Liver (tissue), 8 donors: ENCODE measurements at regions not wholly inside any gene's neighbourhood (a gene's known extent, or its start where the extent isn't known, plus 50 kb on each side); places are given as distances from the start of the nearest gene placed in this dataset.

ENCODE experiments used
- DNase-seq: peaks from one replicate; pipeline ENCODE4 v3.0.0-alpha.2; 2017; ENCODE audit warnings: low spot score
- H3K27ac ChIP-seq, 2 donors: one replicate each; pipeline ENCODE4 v1.7.0; 2013; ENCODE audit warnings: inconsistent platforms in 2 of 2, low read length in 2 of 2, control low read depth in 1 of 2, low read depth in 1 of 2, mild to moderate bottlenecking in 1 of 2
- H3K27me3 ChIP-seq, 4 donors: one replicate each; pipeline versions ENCODE4 v1.6.1 to v1.7.0; 2013; ENCODE audit warnings: low read length in 3 of 4, inconsistent platforms in 1 of 4, mild to moderate bottlenecking in 1 of 4, moderate library complexity in 1 of 4; ENCODE audit not compliant: control insufficient read depth in 4 of 4, insufficient read depth in 4 of 4
- H3K36me3 ChIP-seq, 4 donors: one replicate each; pipeline versions ENCODE4 v1.6.1 to v1.7.0; 2013; ENCODE audit warnings: low read length in 3 of 4, mild to moderate bottlenecking in 3 of 4, low read depth in 1 of 4, moderate library complexity in 1 of 4; ENCODE audit not compliant: control insufficient read depth in 4 of 4, insufficient read depth in 3 of 4
- H3K4me1 ChIP-seq, 4 donors: one replicate each; pipeline versions ENCODE4 v1.6.1 to v1.7.0; 2013; ENCODE audit warnings: low read length in 3 of 4, mild to moderate bottlenecking in 3 of 4, moderate library complexity in 1 of 4; ENCODE audit not compliant: control insufficient read depth in 4 of 4, insufficient read depth in 4 of 4
- H3K4me3 ChIP-seq, 3 donors: one replicate each; pipeline versions ENCODE4 v1.6.1 to v1.7.0; 2013; ENCODE audit warnings: low read length in 3 of 3, control low read depth in 1 of 3, low read depth in 1 of 3, mild to moderate bottlenecking in 1 of 3
- H3K9ac ChIP-seq, 2 donors: one replicate each; pipeline ENCODE4 v1.7.0; 2013; ENCODE audit warnings: low read length in 2 of 2, mild to moderate bottlenecking in 2 of 2, moderate library complexity in 2 of 2, control low read depth in 1 of 2, low read depth in 1 of 2
- H3K9me3 ChIP-seq, 4 donors: one replicate each; pipeline versions ENCODE4 v1.6.1 to v1.7.0; 2013; ENCODE audit warnings: low read length in 3 of 4; ENCODE audit not compliant: control insufficient read depth in 4 of 4
- ATF3 ChIP-seq: IDR thresholded peaks from 2 replicates; pipeline ENCODE4 v1.6.1; 2016; ENCODE audit warnings: antibody characterized with exemption
- CTCF ChIP-seq: fragments of 150-350 bp; IDR thresholded peaks from 2 replicates; pipeline ENCODE4 v1.5.1; 2017; ENCODE audit warnings: improper control_type of control experiment, low read depth, low read length; ENCODE audit not compliant: missing input control
- EGR1 ChIP-seq, 2 donors: IDR thresholded peaks; 2 replicates each; pipeline ENCODE4 v1.6.1; 2016 to 2018; ENCODE audit warnings: antibody characterized with exemption in 2 of 2, low read depth in 2 of 2
- FOXA1 ChIP-seq: IDR thresholded peaks from 2 replicates; pipeline ENCODE4 v1.6.1; 2016; ENCODE audit warnings: antibody characterized with exemption
- GABPA ChIP-seq, 2 donors: IDR thresholded peaks in 1 of 2; conservative IDR thresholded peaks in 1 of 2; 2 replicates each; pipeline ENCODE4 v1.6.1; 2016; ENCODE audit warnings: antibody characterized with exemption in 2 of 2, mild to moderate bottlenecking in 1 of 2, moderate library complexity in 1 of 2
- HNF4A ChIP-seq, 2 donors: conservative IDR thresholded peaks; 2 replicates each; pipeline ENCODE4 v1.6.1; 2016; ENCODE audit warnings: antibody characterized with exemption in 2 of 2, mild to moderate bottlenecking in 2 of 2
- JUND ChIP-seq, 2 donors: IDR thresholded peaks; 2 replicates each; pipeline ENCODE4 v1.6.1; 2016; ENCODE audit warnings: antibody characterized with exemption in 2 of 2
- NR2F2 ChIP-seq: IDR thresholded peaks from 2 replicates; pipeline ENCODE4 v1.6.1; 2016; ENCODE audit warnings: antibody characterized with exemption
- RAD21 ChIP-seq, 2 donors: IDR thresholded peaks; 2 replicates each; pipeline ENCODE4 v1.6.1; 2016; ENCODE audit warnings: antibody characterized with exemption in 2 of 2, mild to moderate bottlenecking in 2 of 2
- REST ChIP-seq: IDR thresholded peaks from 2 replicates; pipeline ENCODE4 v1.6.1; 2016; ENCODE audit warnings: antibody characterized with exemption, mild to moderate bottlenecking
- RXRA ChIP-seq, 2 donors: IDR thresholded peaks; 2 replicates each; pipeline ENCODE4 v1.6.1; 2017 to 2018; ENCODE audit warnings: antibody characterized with exemption in 2 of 2, mild to moderate bottlenecking in 1 of 2
- TAF1 ChIP-seq: conservative IDR thresholded peaks from 2 replicates; pipeline ENCODE4 v1.6.1; 2016; ENCODE audit warnings: antibody characterized with exemption, mild to moderate bottlenecking
- WGBS: extraction: QIAGEN DNeasy Blood & Tissue Kit; methylation state at CpG from one replicate; pipeline ENCODE4 v1.1.7; 2013; 5-methylcytosine and 5-hydroxymethylcytosine counted together
- donor health status: healthy.
- donor health status: healthy.
- donor health status: healthy.
- donor health status: healthy.
- donor health status: healthy.

GRCh38 chr13:50581586-50582196 lies 261.8 kb downstream of the DLEU7 start:
- TF ChIP-seq ATF3 (no peak), CTCF (no peak), RXRA (IDR thresholded peaks at IDR 0.05) (no peak), REST (no peak), NR2F2 (no peak)
- H3K36me3 ChIP-seq: no peaks in the 10 kb centered on the region
- H3K4me3 ChIP-seq: no peak overlapping the region
- peaks cover 0 to 2% (median under 1%) of the 10 kb centered on the region in 4 donors for H3K4me1 ChIP-seq
- no peaks in the 10 kb centered on the region for H3K9me3 ChIP-seq
- no peaks in the 10 kb centered on the region for H3K27me3 ChIP-seq
- no peak overlapping the region for H3K9ac ChIP-seq
- 85% methylated on average over 1 of the region's 1 CpG for WGBS
- H3K27ac ChIP-seq: no peak overlapping the region
- DNase-seq: no peak

GRCh38 chr13:50584856-50585580 lies 258.5 kb downstream of the DLEU7 start:
- Histone ChIP-seq H3K4me1 (no peaks in the 10 kb centered on the region), H3K36me3 (no peaks in the 10 kb centered on the region), H3K9me3 (no peaks in the 10 kb centered on the region), H3K27ac (no peak overlapping the region), H3K4me3 (no peak overlapping the region), H3K9ac (no peak overlapping the region), H3K27me3 (no peaks in the 10 kb centered on the region)
- no peak for TF ChIP-seq TAF1
- no peak for TF ChIP-seq REST
- TF ChIP-seq JUND (IDR thresholded peaks at IDR 0.05): no peak
- no peak for TF ChIP-seq CTCF
- TF ChIP-seq HNF4A (conservative IDR thresholded peaks at IDR 0.05): no peak
- no peak for TF ChIP-seq ATF3
- no peak for TF ChIP-seq FOXA1
- TF ChIP-seq RAD21 (IDR thresholded peaks at IDR 0.05): no peak
- no peak for TF ChIP-seq EGR1 (IDR thresholded peaks at IDR 0.05; ENCODE audit: low read depth in 2 of 2)
- TF ChIP-seq GABPA (IDR thresholded peaks at IDR 0.05 in 1 of 2, conservative IDR thresholded peaks at IDR 0.05 in 1 of 2): no peak
- 88% methylated on average over 10 of the region's 10 CpGs for WGBS
- no peak for DNase-seq
